ENCODE measurements at regions not wholly inside any gene's neighbourhood (a gene's known extent, or its start where the extent isn't known, plus 50 kb on each side); places are given as distances from the start of the nearest gene placed in this dataset.

GRCh38 chr11:70573701-70574151 is 175.4 kb downstream of the CTTN start:
- TF ChIP-seq RAD21 (IDR thresholded peaks at IDR 0.05; ENCODE audit: low read depth), result no peak
- no peak for TF ChIP-seq ZBTB7A (IDR thresholded peaks at IDR 0.05; ENCODE audit: low read depth)
- TF ChIP-seq, protein P1, sequence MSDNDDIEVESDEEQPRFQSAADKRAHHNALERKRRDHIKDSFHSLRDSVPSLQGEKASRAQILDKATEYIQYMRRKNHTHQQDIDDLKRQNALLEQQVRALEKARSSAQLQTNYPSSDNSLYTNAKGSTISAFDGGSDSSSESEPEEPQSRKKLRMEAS (IDR thresholded peaks at IDR 0.05), result no peak
- no peak for TF ChIP-seq EGR1 (IDR thresholded peaks at IDR 0.05)
- TF ChIP-seq CEBPB (IDR thresholded peaks at IDR 0.05), result no peak
- no peak for TF ChIP-seq TEAD4 (IDR thresholded peaks at IDR 0.05)
- TF ChIP-seq CREB1 (IDR thresholded peaks at IDR 0.05; ENCODE audit: low read depth), result no peak
- no peak for TF ChIP-seq TCF12 (IDR thresholded peaks at IDR 0.05; ENCODE audit: low read depth)
- no peak for TF ChIP-seq NFIC (IDR thresholded peaks at IDR 0.05)
- TF ChIP-seq FOXM1 (IDR thresholded peaks at IDR 0.05; ENCODE audit: borderline replicate concordance, low read depth), result no peak

GRCh38 chr11:70574725-70575347 is 176.5 kb downstream of the CTTN start:
- TF ChIP-seq EGR1 (IDR thresholded peaks at IDR 0.05) (no peak), EP300 (IDR thresholded peaks at IDR 0.05; ENCODE audit: borderline replicate concordance) (no peak), CREB1 (IDR thresholded peaks at IDR 0.05; ENCODE audit: low read depth) (no peak), ZBTB7A (IDR thresholded peaks at IDR 0.05; ENCODE audit: low read depth) (no peak), NFIC (IDR thresholded peaks at IDR 0.05) (no peak), RAD21 (IDR thresholded peaks at IDR 0.05; ENCODE audit: low read depth) (no peak), TAF1 (IDR thresholded peaks at IDR 0.05; ENCODE audit: low read depth) (no peak), TEAD4 (IDR thresholded peaks at IDR 0.05) (no peak), USF1 (IDR thresholded peaks at IDR 0.05) (no peak), YY1 (IDR thresholded peaks at IDR 0.05; ENCODE audit: low read depth) (no peak), TCF12 (IDR thresholded peaks at IDR 0.05; ENCODE audit: low read depth) (no peak), CEBPB (IDR thresholded peaks at IDR 0.05) (no peak)
- TF ChIP-seq, protein P2, sequence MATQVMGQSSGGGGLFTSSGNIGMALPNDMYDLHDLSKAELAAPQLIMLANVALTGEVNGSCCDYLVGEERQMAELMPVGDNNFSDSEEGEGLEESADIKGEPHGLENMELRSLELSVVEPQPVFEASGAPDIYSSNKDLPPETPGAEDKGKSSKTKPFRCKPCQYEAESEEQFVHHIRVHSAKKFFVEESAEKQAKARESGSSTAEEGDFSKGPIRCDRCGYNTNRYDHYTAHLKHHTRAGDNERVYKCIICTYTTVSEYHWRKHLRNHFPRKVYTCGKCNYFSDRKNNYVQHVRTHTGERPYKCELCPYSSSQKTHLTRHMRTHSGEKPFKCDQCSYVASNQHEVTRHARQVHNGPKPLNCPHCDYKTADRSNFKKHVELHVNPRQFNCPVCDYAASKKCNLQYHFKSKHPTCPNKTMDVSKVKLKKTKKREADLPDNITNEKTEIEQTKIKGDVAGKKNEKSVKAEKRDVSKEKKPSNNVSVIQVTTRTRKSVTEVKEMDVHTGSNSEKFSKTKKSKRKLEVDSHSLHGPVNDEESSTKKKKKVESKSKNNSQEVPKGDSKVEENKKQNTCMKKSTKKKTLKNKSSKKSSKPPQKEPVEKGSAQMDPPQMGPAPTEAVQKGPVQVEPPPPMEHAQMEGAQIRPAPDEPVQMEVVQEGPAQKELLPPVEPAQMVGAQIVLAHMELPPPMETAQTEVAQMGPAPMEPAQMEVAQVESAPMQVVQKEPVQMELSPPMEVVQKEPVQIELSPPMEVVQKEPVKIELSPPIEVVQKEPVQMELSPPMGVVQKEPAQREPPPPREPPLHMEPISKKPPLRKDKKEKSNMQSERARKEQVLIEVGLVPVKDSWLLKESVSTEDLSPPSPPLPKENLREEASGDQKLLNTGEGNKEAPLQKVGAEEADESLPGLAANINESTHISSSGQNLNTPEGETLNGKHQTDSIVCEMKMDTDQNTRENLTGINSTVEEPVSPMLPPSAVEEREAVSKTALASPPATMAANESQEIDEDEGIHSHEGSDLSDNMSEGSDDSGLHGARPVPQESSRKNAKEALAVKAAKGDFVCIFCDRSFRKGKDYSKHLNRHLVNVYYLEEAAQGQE (IDR thresholded peaks at IDR 0.05; ENCODE audit: low read depth), result no peak
- TF ChIP-seq, protein P1 (IDR thresholded peaks at IDR 0.05), result no peak

GRCh38 chr11:70575396-70576060 is 177.2 kb downstream of the CTTN start:
- TF ChIP-seq FOXM1 (IDR thresholded peaks at IDR 0.05; ENCODE audit: borderline replicate concordance, low read depth), result no peak

DNA sequence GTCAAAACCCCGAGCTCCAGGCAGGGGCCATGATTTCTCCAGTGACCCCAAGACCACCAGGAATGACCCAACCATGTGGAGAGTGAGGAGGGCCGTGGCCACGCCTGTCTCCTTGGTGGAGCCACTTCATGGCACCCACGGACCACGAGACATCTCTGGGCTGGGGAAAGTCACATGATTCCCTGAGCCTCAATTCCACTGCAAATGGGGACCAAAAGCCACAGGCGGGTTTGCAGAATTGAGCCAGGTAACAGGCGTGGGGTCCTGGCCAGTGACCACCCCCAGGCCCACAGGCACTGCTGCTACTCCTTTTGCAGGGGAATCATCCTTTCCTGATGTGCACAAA is 178.9 kb downstream of the CTTN start:
- TF ChIP-seq TCF12 (IDR thresholded peaks at IDR 0.05; ENCODE audit: low read depth) (no peak), CREB1 (IDR thresholded peaks at IDR 0.05; ENCODE audit: low read depth) (no peak), ZBTB7A (IDR thresholded peaks at IDR 0.05; ENCODE audit: low read depth) (no peak), TAF1 (IDR thresholded peaks at IDR 0.05; ENCODE audit: low read depth) (no peak), CEBPB (IDR thresholded peaks at IDR 0.05) (no peak), FOXM1 (IDR thresholded peaks at IDR 0.05; ENCODE audit: borderline replicate concordance, low read depth) (no peak)

DNA sequence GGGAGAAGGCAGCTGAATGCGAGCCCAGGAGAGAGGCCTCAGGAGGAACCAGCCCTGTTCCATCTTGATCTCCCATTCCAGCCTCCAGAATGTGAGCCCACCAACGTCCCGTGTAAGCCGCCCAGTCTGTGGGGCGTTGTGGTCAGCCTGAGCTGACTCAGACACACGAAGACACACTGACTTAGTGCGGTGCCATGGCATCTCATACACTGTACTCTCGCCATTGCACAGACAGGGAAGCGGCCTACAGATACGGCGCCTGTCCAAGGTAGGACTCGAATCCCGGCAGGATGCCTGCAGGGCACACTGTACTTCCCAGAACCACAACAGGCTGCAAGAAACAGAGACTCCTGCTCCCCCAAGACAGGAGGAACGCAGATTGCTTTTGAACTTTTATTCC is 179.6 kb downstream of the CTTN start:
- TF ChIP-seq RAD21 (IDR thresholded peaks at IDR 0.05; ENCODE audit: low read depth), result no peak
- TF ChIP-seq TCF12 (IDR thresholded peaks at IDR 0.05; ENCODE audit: low read depth), result no peak
- TF ChIP-seq CREB1 (IDR thresholded peaks at IDR 0.05; ENCODE audit: low read depth), result no peak
- no peak for TF ChIP-seq USF1 (IDR thresholded peaks at IDR 0.05)
- no peak for TF ChIP-seq CEBPB (IDR thresholded peaks at IDR 0.05)
- TF ChIP-seq TEAD4 (IDR thresholded peaks at IDR 0.05), result no peak
- no peak for TF ChIP-seq YY1 (IDR thresholded peaks at IDR 0.05; ENCODE audit: low read depth)
- TF ChIP-seq EGR1 (IDR thresholded peaks at IDR 0.05), result no peak
- TF ChIP-seq EP300 (IDR thresholded peaks at IDR 0.05; ENCODE audit: borderline replicate concordance), result no peak
- TF ChIP-seq NFIC (IDR thresholded peaks at IDR 0.05), result no peak
- TF ChIP-seq FOXM1 (IDR thresholded peaks at IDR 0.05; ENCODE audit: borderline replicate concordance, low read depth), result no peak
- TF ChIP-seq, protein P2 (IDR thresholded peaks at IDR 0.05; ENCODE audit: low read depth), result no peak
- TF ChIP-seq TAF1 (IDR thresholded peaks at IDR 0.05; ENCODE audit: low read depth), result no peak
- TF ChIP-seq, protein P1 (IDR thresholded peaks at IDR 0.05), result no peak
- no peak for TF ChIP-seq ZBTB7A (IDR thresholded peaks at IDR 0.05; ENCODE audit: low read depth)
